HepG2 (cell line): ENCODE measurements at regions not wholly inside any gene's neighbourhood (a gene's known extent, or its start where the extent isn't known, plus 50 kb on each side); places are given as distances from the start of the nearest gene placed in this dataset.

Experiments
- CBX1 ChIP-seq: IDR thresholded peaks from one replicate; pipeline ENCODE4 v1.6.1; 2016; ENCODE audit warnings: antibody characterized with exemption, low read depth
- CERS6 ChIP-seq: sonication (generic); formaldehyde crosslinking; IDR thresholded peaks from 2 replicates; pipeline ENCODE4 v1.5.0; 2020; ENCODE audit warnings: missing genetic modification reagents
- ETS1 ChIP-seq: sonication (generic); formaldehyde crosslinking; IDR thresholded peaks from 2 replicates; pipeline ENCODE4 v1.4.0; 2020; ENCODE audit warnings: missing genetic modification reagents
- GABPB1 ChIP-seq: IDR thresholded peaks from 2 replicates; pipeline ENCODE4 v1.6.1; 2016; ENCODE audit warnings: mild to moderate bottlenecking, missing genetic modification reagents, moderate library complexity, missing compliant biosample characterization
- HNRNPH1 ChIP-seq: fragments of 200-400 bp; formaldehyde crosslinking; optimal IDR thresholded peaks from 2 replicates; pipeline ENCODE3; 2017; ENCODE audit warnings: mild to moderate bottlenecking, low read depth, low read length
- HOMEZ ChIP-seq: IDR thresholded peaks from 2 replicates; pipeline ENCODE4 v1.6.1; 2016; ENCODE audit warnings: low read depth
- JDP2 ChIP-seq: sonication (generic); formaldehyde crosslinking; IDR thresholded peaks from 2 replicates; pipeline ENCODE4 v1.8.1; 2022; ENCODE audit warnings: missing genetic modification reagents, borderline replicate concordance
- KAT8 ChIP-seq: IDR thresholded peaks from 2 replicates; pipeline ENCODE4 v1.6.1; 2016; ENCODE audit warnings: missing genetic modification reagents, missing compliant biosample characterization
- MEIS2 ChIP-seq: sonication (generic); formaldehyde crosslinking; IDR thresholded peaks from 2 replicates; pipeline ENCODE4 v1.9.0; 2021; ENCODE audit warnings: mild to moderate bottlenecking, missing genetic modification reagents
- SMAD3 ChIP-seq: sonication (generic); formaldehyde crosslinking; IDR thresholded peaks from 2 replicates; pipeline ENCODE4 v1.4.0; 2020; ENCODE audit warnings: missing genetic modification reagents
- SOX5 ChIP-seq: IDR thresholded peaks from 2 replicates; pipeline ENCODE4 v1.6.1; 2016; ENCODE audit warnings: borderline replicate concordance
- SRY ChIP-seq: sonication (generic); formaldehyde crosslinking; IDR thresholded peaks from 2 replicates; pipeline ENCODE4 v1.8.0; 2022; ENCODE audit warnings: mild to moderate bottlenecking, missing genetic modification reagents
- THAP7 ChIP-seq: sonication (generic); formaldehyde crosslinking; IDR thresholded peaks from 2 replicates; pipeline ENCODE4 v1.8.1; 2023; ENCODE audit warnings: mild to moderate bottlenecking, missing genetic modification reagents
- THAP9 ChIP-seq: sonication (generic); formaldehyde crosslinking; IDR thresholded peaks from 2 replicates; pipeline ENCODE4; 2020; ENCODE audit warnings: missing genetic modification reagents, mild to moderate bottlenecking, borderline replicate concordance
- ZNF382 ChIP-seq: sonication (generic); formaldehyde crosslinking; IDR thresholded peaks from 2 replicates; pipeline ENCODE4 v1.5.0; 2020; ENCODE audit warnings: missing genetic modification reagents, mild to moderate bottlenecking, borderline replicate concordance
- ZNF383 ChIP-seq: sonication (generic); formaldehyde crosslinking; IDR thresholded peaks from 2 replicates; pipeline ENCODE4 v1.4.0; 2020; ENCODE audit warnings: missing genetic modification reagents, mild to moderate bottlenecking, borderline replicate concordance
- ZNF451 ChIP-seq: sonication (generic); formaldehyde crosslinking; IDR thresholded peaks from 2 replicates; pipeline ENCODE4 v1.5.0; 2020; ENCODE audit warnings: mild to moderate bottlenecking, missing genetic modification reagents
- ZNF546 ChIP-seq: sonication (generic); formaldehyde crosslinking; conservative IDR thresholded peaks from 2 replicates; pipeline ENCODE4 v1.8.1; 2023; ENCODE audit warnings: mild to moderate bottlenecking, missing genetic modification reagents
- ZNF616 ChIP-seq: sonication (generic); formaldehyde crosslinking; IDR thresholded peaks from 2 replicates; pipeline ENCODE4 v1.5.0; 2020; ENCODE audit warnings: low read depth, mild to moderate bottlenecking, missing genetic modification reagents
- ZNF672 ChIP-seq: sonication (generic); formaldehyde crosslinking; IDR thresholded peaks from 2 replicates; pipeline ENCODE4 v1.8.1; 2022; ENCODE audit warnings: missing genetic modification reagents
- ZNF770 ChIP-seq: sonication (generic); formaldehyde crosslinking; IDR thresholded peaks from 2 replicates; pipeline ENCODE4 v1.5.0; 2020; ENCODE audit warnings: mild to moderate bottlenecking, missing genetic modification reagents
- ZNF891 ChIP-seq: sonication (generic); formaldehyde crosslinking; IDR thresholded peaks from 2 replicates; pipeline ENCODE4 v1.5.0; 2020; ENCODE audit warnings: mild to moderate bottlenecking, missing genetic modification reagents

GRCh38 chr3:145518639-145519038 is 642.3 kb downstream of the PLOD2 start (continued):
- TF ChIP-seq CBX1 (no peak), SRY (no peak), MEIS2 (CRISPR knock-in tag) (0 out of 2 replicates have a peak, but pooled peaks have one; percentile 51), ZNF616 (CRISPR knock-in tag) (no peak), HOMEZ (peak; percentile 99), ZNF891 (CRISPR knock-in tag) (no peak), CERS6 (CRISPR knock-in tag) (no peak), SMAD3 (CRISPR knock-in tag) (no peak), ZNF383 (CRISPR knock-in tag) (no peak), JDP2 (no peak), ZNF546 (CRISPR knock-in tag) (no peak), THAP7 (CRISPR knock-in tag) (no peak), ETS1 (CRISPR knock-in tag) (no peak), SOX5 (CRISPR knock-in tag) (peak; percentile 63; the same call in 1 of the 2 replicates), ZNF770 (CRISPR knock-in tag) (no peak), THAP9 (no peak), ZNF451 (CRISPR knock-in tag) (no peak), ZNF382 (CRISPR knock-in tag) (no peak), GABPB1 (CRISPR knock-in tag) (peak; percentile 66), ZNF672 (CRISPR knock-in tag) (no peak), KAT8 (CRISPR knock-in tag) (0 out of 2 replicates have a peak, but pooled peaks have one; percentile 30), HNRNPH1 (no peak)
